Mucosa of rectum (tissue), 2 donors: ENCODE measurements at regions not wholly inside any gene's neighbourhood (a gene's known extent, or its start where the extent isn't known, plus 50 kb on each side); places are given as distances from the start of the nearest gene placed in this dataset.

Experiments
- H3K27ac ChIP-seq, 2 donors: one replicate each; pipeline ENCODE4 v1.7.0; 2013; ENCODE audit warnings: inconsistent platforms in 2 of 2, low read depth in 2 of 2, low read length in 2 of 2
- H3K27me3 ChIP-seq, 2 donors: one replicate each; pipeline ENCODE4 v1.7.0; 2013; ENCODE audit warnings: low read length in 2 of 2; ENCODE audit not compliant: control insufficient read depth in 2 of 2, insufficient read depth in 2 of 2
- H3K36me3 ChIP-seq, 2 donors: one replicate each; pipeline ENCODE4 v1.7.0; 2013; ENCODE audit warnings: low read length in 2 of 2; ENCODE audit not compliant: control insufficient read depth in 2 of 2, insufficient read depth in 2 of 2
- H3K4me1 ChIP-seq, 2 donors: one replicate each; pipeline ENCODE4 v1.7.0; 2013; ENCODE audit warnings: low read length in 2 of 2, mild to moderate bottlenecking in 1 of 2; ENCODE audit not compliant: control insufficient read depth in 2 of 2, insufficient read depth in 2 of 2
- H3K4me3 ChIP-seq, 2 donors: one replicate each; pipeline ENCODE4 v1.7.0; 2013; ENCODE audit warnings: low read length in 2 of 2
- H3K9ac ChIP-seq, 2 donors: one replicate each; pipeline ENCODE4 v1.7.0; 2013; ENCODE audit warnings: low read length in 2 of 2, low read depth in 1 of 2, mild to moderate bottlenecking in 1 of 2
- H3K9me3 ChIP-seq, 2 donors: one replicate each; pipeline ENCODE4 v1.7.0; 2013; ENCODE audit warnings: low read length in 2 of 2; ENCODE audit not compliant: control insufficient read depth in 2 of 2
- donor health status: healthy.
- donor health status: Normal muscosa, but diverticular disease.

- H3K9ac ChIP-seq, result no peak overlapping the region
- H3K27me3 ChIP-seq, result no peaks in the 10 kb centered on the region
- H3K4me3 ChIP-seq, result no peak overlapping the region
- no peaks in the 10 kb centered on the region for H3K36me3 ChIP-seq
- no peak overlapping the region for H3K27ac ChIP-seq
- H3K4me1 ChIP-seq, result no peaks in the 10 kb centered on the region
- no peaks in the 10 kb centered on the region for H3K9me3 ChIP-seq
These were observed 479.3 kb upstream of the NXPH2 start for GRCh38 chr2:139259422-139260051.

- Histone ChIP-seq H3K36me3 (no peaks in the 10 kb centered on the region), H3K4me1 (no peaks in the 10 kb centered on the region), H3K27me3 (no peaks in the 10 kb centered on the region), H3K9me3 (no peaks in the 10 kb centered on the region), H3K9ac (no peak overlapping the region), H3K4me3 (no peak overlapping the region), H3K27ac (no peak overlapping the region)
These were observed 461.1 kb upstream of the NXPH2 start for GRCh38 chr2:139241286-139241685.

- Histone ChIP-seq H3K4me1 (no peaks in the 10 kb centered on the region), H3K27me3 (no peaks in the 10 kb centered on the region), H3K4me3 (no peak overlapping the region), H3K9ac (no peak overlapping the region), H3K9me3 (no peaks in the 10 kb centered on the region), H3K36me3 (no peaks in the 10 kb centered on the region), H3K27ac (no peak overlapping the region)
These were observed 456.8 kb upstream of the NXPH2 start for GRCh38 chr2:139237023-139237422.

- Histone ChIP-seq H3K36me3 (no peaks in the 10 kb centered on the region), H3K9me3 (no peaks in the 10 kb centered on the region), H3K27ac (no peak overlapping the region), H3K4me3 (no peak overlapping the region), H3K9ac (no peak overlapping the region), H3K27me3 (no peaks in the 10 kb centered on the region), H3K4me1 (no peaks in the 10 kb centered on the region)
These were observed 450.7 kb upstream of the NXPH2 start for GRCh38 chr2:139230881-139231280.

GRCh38 chr2:139228276-139228675 lies 448.1 kb upstream of the NXPH2 start:
- H3K4me3 ChIP-seq, result no peak overlapping the region
- H3K4me1 ChIP-seq, result no peaks in the 10 kb centered on the region
- H3K27ac ChIP-seq, result no peak overlapping the region
- no peaks in the 10 kb centered on the region for H3K9me3 ChIP-seq
- no peak overlapping the region for H3K9ac ChIP-seq
- no peaks in the 10 kb centered on the region for H3K27me3 ChIP-seq
- no peaks in the 10 kb centered on the region for H3K36me3 ChIP-seq

- Histone ChIP-seq H3K4me3 (no peak overlapping the region), H3K27ac (no peak overlapping the region), H3K27me3 (no peaks in the 10 kb centered on the region)
These were observed 445.8 kb upstream of the NXPH2 start for GRCh38 chr2:139225961-139226360.

GRCh38 chr2:139218181-139218580 lies 438.0 kb upstream of the NXPH2 start:
- no peaks in the 10 kb centered on the region for H3K4me1 ChIP-seq
- H3K36me3 ChIP-seq, result no peaks in the 10 kb centered on the region
- no peaks in the 10 kb centered on the region for H3K27me3 ChIP-seq
- no peaks in the 10 kb centered on the region for H3K9me3 ChIP-seq
- no peak overlapping the region for H3K9ac ChIP-seq
- H3K4me3 ChIP-seq, result no peak overlapping the region
- H3K27ac ChIP-seq, result no peak overlapping the region

More at GRCh38 chr2:139225961-139226360, 445.8 kb upstream of the NXPH2 start:
- Histone ChIP-seq H3K9me3 (no peaks in the 10 kb centered on the region), H3K36me3 (no peaks in the 10 kb centered on the region), H3K4me1 (no peaks in the 10 kb centered on the region), H3K9ac (no peak overlapping the region)

- Histone ChIP-seq H3K4me3 (no peak overlapping the region), H3K9ac (no peak overlapping the region), H3K9me3 (no peaks in the 10 kb centered on the region), H3K27me3 (no peaks in the 10 kb centered on the region), H3K4me1 (no peaks in the 10 kb centered on the region), H3K27ac (no peak overlapping the region), H3K36me3 (no peaks in the 10 kb centered on the region)
These were observed 437.5 kb upstream of the NXPH2 start for GRCh38 chr2:139217641-139218040.

- Histone ChIP-seq H3K27me3 (no peaks in the 10 kb centered on the region), H3K4me1 (no peaks in the 10 kb centered on the region)
These were observed 436.2 kb upstream of the NXPH2 start for GRCh38 chr2:139216435-139216834.

GRCh38 chr2:139214801-139215200 lies 434.6 kb upstream of the NXPH2 start:
- Histone ChIP-seq H3K9me3 (no peaks in the 10 kb centered on the region), H3K9ac (no peak overlapping the region), H3K36me3 (no peaks in the 10 kb centered on the region), H3K4me1 (no peaks in the 10 kb centered on the region), H3K4me3 (no peak overlapping the region), H3K27ac (no peak overlapping the region), H3K27me3 (no peaks in the 10 kb centered on the region)

More at GRCh38 chr2:139216435-139216834, 436.2 kb upstream of the NXPH2 start:
- Histone ChIP-seq H3K4me3 (no peak overlapping the region), H3K9ac (no peak overlapping the region), H3K27ac (no peak overlapping the region), H3K36me3 (no peaks in the 10 kb centered on the region), H3K9me3 (no peaks in the 10 kb centered on the region)

- Histone ChIP-seq H3K9ac (no peak overlapping the region), H3K27ac (no peak overlapping the region), H3K36me3 (no peaks in the 10 kb centered on the region), H3K27me3 (no peaks in the 10 kb centered on the region), H3K4me1 (no peaks in the 10 kb centered on the region), H3K4me3 (no peak overlapping the region), H3K9me3 (no peaks in the 10 kb centered on the region)
These were observed 429.4 kb upstream of the NXPH2 start for GRCh38 chr2:139209586-139209985.
